HL-60 (cell line): ENCODE measurements at regions not wholly inside any gene's neighbourhood (a gene's known extent, or its start where the extent isn't known, plus 50 kb on each side); places are given as distances from the start of the nearest gene placed in this dataset.

ENCODE experiments used
- CTCF ChIP-seq: IDR thresholded peaks from one replicate; pipeline ENCODE4 v1.5.1; 2011; ENCODE audit warnings: low read length, control low read depth, inconsistent platforms; ENCODE audit not compliant: insufficient read depth
- GABPA ChIP-seq: IDR thresholded peaks from 2 replicates; pipeline ENCODE4 v1.6.1; 2012; ENCODE audit warnings: low read depth
- REST ChIP-seq: IDR thresholded peaks from 2 replicates; pipeline ENCODE4 v1.6.1; 2012; ENCODE audit warnings: low read depth; ENCODE audit not compliant: insufficient replicate concordance

GRCh38 chr21:20459838-20460237 is 538.4 kb upstream of the NCAM2 start:
- TF ChIP-seq CTCF (no peak), REST (no peak), GABPA (no peak)
